ENCODE measurements at regions not wholly inside any gene's neighbourhood (a gene's known extent, or its start where the extent isn't known, plus 50 kb on each side); places are given as distances from the start of the nearest gene placed in this dataset.
"Not testable (repeated sequence)": the region's sequence is repeated elsewhere in the genome, so short reads cannot be mapped to it uniquely, and the experiment has no call there.

- DNase-seq (ENCODE audit: low spot score), result no peak
Measured at GRCh38 chr12:114501474-114501807, 95.5 kb upstream of the TBX5 start.

- DNase-seq (ENCODE audit: low spot score), result no peak
Measured at GRCh38 chr12:114500775-114501473, 95.0 kb upstream of the TBX5 start.

- no peak for DNase-seq (ENCODE audit: low spot score)
Measured at GRCh38 chr12:114500131-114500530, 94.2 kb upstream of the TBX5 start.

- no peak for DNase-seq (ENCODE audit: low spot score)
Measured at GRCh38 chr12:114499338-114499737, 93.4 kb upstream of the TBX5 start.

- DNase-seq (ENCODE audit: low spot score), result no peak
Measured at GRCh38 chr12:114491916-114492315, 86.0 kb upstream of the TBX5 start.

GRCh38 chr12:114484822-114485459 lies 79.0 kb upstream of the TBX5 start:
- not testable (repeated sequence) for DNase-seq (ENCODE audit: low spot score)

- no peak for DNase-seq (ENCODE audit: low spot score)
Measured at GRCh38 chr12:114483996-114484395, 78.1 kb upstream of the TBX5 start.

- DNase-seq (ENCODE audit: low spot score), result no peak
Measured at GRCh38 chr12:114481200-114481535, 75.2 kb upstream of the TBX5 start.

- DNase-seq (ENCODE audit: low spot score), result no peak
Measured at GRCh38 chr12:114480337-114481199, 74.6 kb upstream of the TBX5 start.

- DNase-seq (ENCODE audit: low spot score), result no peak
Measured at GRCh38 chr12:114479831-114480230, 73.9 kb upstream of the TBX5 start.

- DNase-seq (ENCODE audit: low spot score), result no peak
Measured at GRCh38 chr12:114478865-114479264, 72.9 kb upstream of the TBX5 start.

GRCh38 chr12:114477989-114478395 lies 72.0 kb upstream of the TBX5 start:
- DNase-seq (ENCODE audit: low spot score), result no peak

- DNase-seq (ENCODE audit: low spot score), result no peak
Measured at GRCh38 chr12:114476159-114476558, 70.2 kb upstream of the TBX5 start.

- DNase-seq (ENCODE audit: low spot score), result no peak
Measured at GRCh38 chr12:114473717-114474116, 67.8 kb upstream of the TBX5 start.

- DNase-seq (ENCODE audit: low spot score), result no peak
Measured at GRCh38 chr12:114473018-114473417, 67.1 kb upstream of the TBX5 start.

- no peak for DNase-seq (ENCODE audit: low spot score)
Measured at GRCh38 chr12:114457620-114458019, 51.7 kb upstream of the TBX5 start.
